ENCODE measurements at regions not wholly inside any gene's neighbourhood (a gene's known extent, or its start where the extent isn't known, plus 50 kb on each side); places are given as distances from the start of the nearest gene placed in this dataset.

- DNase-seq (ENCODE audit: low read depth, low spot score): no peak
Observed at GRCh38 chr3:107465064-107465631, 57.6 kb upstream of the BBX start.

DNA sequence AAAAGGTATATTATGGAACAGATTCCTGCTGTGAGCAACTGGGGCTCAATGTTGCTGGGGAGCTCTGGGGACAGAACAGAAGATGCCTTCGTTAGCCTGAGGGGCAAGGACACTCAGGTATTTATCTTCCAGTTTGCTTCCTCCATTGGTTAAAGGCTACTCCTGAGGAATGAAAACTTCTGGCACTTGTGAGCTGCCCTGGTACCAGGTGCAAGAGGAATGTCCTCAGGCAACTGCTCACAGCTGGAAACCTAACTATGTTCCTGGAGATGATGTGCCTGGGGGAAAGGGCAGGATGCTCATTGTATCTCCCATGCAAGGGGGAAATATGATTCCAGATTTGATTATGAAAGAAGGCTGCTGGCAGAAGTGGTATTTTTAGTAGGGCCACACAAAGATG lies 54.0 kb upstream of the BBX start:
- DNase-seq (ENCODE audit: low read depth, low spot score): peak; percentile 41

GRCh38 chr3:107470496-107470895 lies 52.3 kb upstream of the BBX start:
- peak; percentile 43 for DNase-seq (ENCODE audit: low read depth, low spot score)

All from ELF-1 (cell line).